Neural cell (in vitro differentiated cells): ENCODE measurements at regions not wholly inside any gene's neighbourhood (a gene's known extent, or its start where the extent isn't known, plus 50 kb on each side); places are given as distances from the start of the nearest gene placed in this dataset.

Experiments used
- H2AFZ ChIP-seq: fragments of 200-600, 300-800 bp; sonication (generic), shearing (Covaris generic); 2 replicates; pipeline ENCODE4 v1.6.0; 2014; ENCODE audit warnings: low read depth, mild to moderate bottlenecking, antibody characterized with exemption, low read length, moderate library complexity
- H3F3A ChIP-seq: fragments of 200-600 bp; shearing (Covaris generic); 2 replicates; pipeline ENCODE4 v1.6.1; 2016; ENCODE audit warnings: mild to moderate bottlenecking, moderate library complexity, mixed read lengths, antibody characterized with exemption, low read length; ENCODE audit not compliant: insufficient read depth, poor library complexity, severe bottlenecking
- H3K27ac ChIP-seq: fragments of 200-600, 300-800 bp; sonication (generic), shearing (Covaris generic); 2 replicates; pipeline ENCODE4 v1.5.1; 2014; ENCODE audit warnings: mild to moderate bottlenecking, low read length, moderate library complexity
- H3K27me3 ChIP-seq: fragments of 300-800, 200-600 bp; sonication (generic), shearing (Covaris generic); 2 replicates; pipeline ENCODE4 v1.6.0; 2014; ENCODE audit warnings: mild to moderate bottlenecking, low read depth, low read length, moderate library complexity; ENCODE audit not compliant: insufficient read depth
- H3K36me3 ChIP-seq: fragments of 300-800, 200-600 bp; sonication (generic), shearing (Covaris generic); 2 replicates; pipeline ENCODE4 v1.5.1; 2014; ENCODE audit warnings: mild to moderate bottlenecking, antibody characterized with exemption, low read length, moderate library complexity; ENCODE audit not compliant: insufficient read depth
- H3K4me2 ChIP-seq: fragments of 300-800, 200-600 bp; sonication (generic), shearing (Covaris generic); 2 replicates; pipeline ENCODE4 v1.6.0; 2014; ENCODE audit warnings: mild to moderate bottlenecking, low read length
- H3K4me3 ChIP-seq: fragments of 300-800, 200-600 bp; sonication (generic), shearing (Covaris generic); 2 replicates; pipeline ENCODE4 v1.5.1; 2014; ENCODE audit warnings: mild to moderate bottlenecking, low read length, moderate library complexity
- H3K79me2 ChIP-seq: fragments of 200-600 bp; shearing (Covaris generic); replicated peaks from 2 replicates; pipeline ENCODE4 v1.6.0; 2014; ENCODE audit warnings: mild to moderate bottlenecking, low read length, moderate library complexity; ENCODE audit not compliant: insufficient read depth
- H3K9ac ChIP-seq: fragments of 300-800, 200-600 bp; sonication (generic), shearing (Covaris generic); 2 replicates; pipeline ENCODE4 v1.6.1; 2016; ENCODE audit warnings: mild to moderate bottlenecking, low read length, mixed read lengths
- H3K9me2 ChIP-seq: fragments of 200-600 bp; shearing (Covaris generic); 2 replicates; pipeline ENCODE4 v1.6.1; 2016; ENCODE audit warnings: mild to moderate bottlenecking, low read length, mixed read lengths; ENCODE audit not compliant: insufficient read depth
- H3K9me3 ChIP-seq: fragments of 200-600, 300-800 bp; sonication (generic), shearing (Covaris generic); 2 replicates; pipeline ENCODE4 v1.6.1; 2016; ENCODE audit warnings: mild to moderate bottlenecking, mixed run types, low read length, moderate library complexity, mixed read lengths
- H4K20me1 ChIP-seq: fragments of 200-600 bp; shearing (Covaris generic); 2 replicates; pipeline ENCODE4 v1.6.1; 2016; ENCODE audit warnings: mild to moderate bottlenecking, mixed run types; ENCODE audit not compliant: insufficient read depth
- CTCF ChIP-seq: fragments of 450-650 bp; IDR thresholded peaks from 2 replicates; pipeline ENCODE4 v1.5.1; 2014; ENCODE audit warnings: antibody characterized with exemption, mild to moderate bottlenecking, moderate library complexity; ENCODE audit not compliant: poor library complexity, severe bottlenecking
- EP300 ChIP-seq: fragments of 450-650 bp; conservative IDR thresholded peaks from 2 replicates; pipeline ENCODE4 v1.6.1; 2014; ENCODE audit warnings: antibody characterized with exemption, mild to moderate bottlenecking, moderate library complexity; ENCODE audit not compliant: poor library complexity, severe bottlenecking
- EZH2 ChIP-seq: fragments of 200-600, 300-800 bp; shearing (Covaris generic), sonication (generic); IDR thresholded peaks from 2 replicates; pipeline ENCODE4 v1.6.1; 2014; ENCODE audit warnings: antibody characterized with exemption, low read length, borderline replicate concordance, mild to moderate bottlenecking; ENCODE audit not compliant: insufficient read depth, poor library complexity, severe bottlenecking
- MXI1 ChIP-seq: fragments of 450-650 bp; conservative IDR thresholded peaks from 2 replicates; pipeline ENCODE4 v1.6.1; 2014; ENCODE audit warnings: antibody characterized with exemption, mild to moderate bottlenecking; ENCODE audit not compliant: poor library complexity, severe bottlenecking
- POLR2AphosphoS5 ChIP-seq: IDR thresholded peaks from 2 replicates; pipeline ENCODE4 v1.6.1; 2012
- RAD21 ChIP-seq: fragments of 450-650 bp; conservative IDR thresholded peaks from 2 replicates; pipeline ENCODE4 v1.6.1; 2014; ENCODE audit warnings: antibody characterized with exemption, mild to moderate bottlenecking, moderate library complexity
- REST ChIP-seq: IDR thresholded peaks from 2 replicates; pipeline ENCODE4 v1.6.1; 2012; ENCODE audit warnings: borderline replicate concordance
- SMC3 ChIP-seq: fragments of 450-650 bp; conservative IDR thresholded peaks from 2 replicates; pipeline ENCODE4 v1.6.1; 2014; ENCODE audit warnings: antibody characterized with exemption, mild to moderate bottlenecking, moderate library complexity; ENCODE audit not compliant: poor library complexity
- TAF1 ChIP-seq: IDR thresholded peaks from 2 replicates; pipeline ENCODE4 v1.6.1; 2012; ENCODE audit warnings: low read depth

GRCh38 chr4:26074712-26075430, 160.9 kb downstream of the SMIM20 start:
- Histone ChIP-seq H3K27ac (no peak overlapping the region), H4K20me1 (no peaks in the 10 kb centered on the region), H3K4me2 (no peak overlapping the region), H3K36me3 (no peaks in the 10 kb centered on the region), H3K9ac (no peak overlapping the region), H3F3A (no peaks in the 10 kb centered on the region), H2AFZ (no peak overlapping the region), H3K9me2 (no peaks in the 10 kb centered on the region), H3K79me2 (no peaks in the 10 kb centered on the region), H3K9me3 (no peaks in the 10 kb centered on the region), H3K4me3 (no peak overlapping the region), H3K27me3 (no peaks in the 10 kb centered on the region)
- TF ChIP-seq REST (no peak), EZH2 (no peak), CTCF (no peak), EP300 (no peak)

GRCh38 chr4:26075583-26075982, 161.6 kb downstream of the SMIM20 start:
- H3K9me3 ChIP-seq = no peaks in the 10 kb centered on the region
- no peak overlapping the region for H3K4me2 ChIP-seq
- H3K9me2 ChIP-seq = no peaks in the 10 kb centered on the region
- H2AFZ ChIP-seq = no peak overlapping the region
- no peak overlapping the region for H3K9ac ChIP-seq
- no peak overlapping the region for H3K27ac ChIP-seq
- H3K27me3 ChIP-seq = no peaks in the 10 kb centered on the region
- no peak for TF ChIP-seq EZH2
- no peak for TF ChIP-seq CTCF
- TF ChIP-seq REST = no peak
- no peak for TF ChIP-seq RAD21
- no peak for TF ChIP-seq TAF1
- no peak for TF ChIP-seq EP300
- no peak for TF ChIP-seq POLR2AphosphoS5
- no peak for TF ChIP-seq MXI1
- TF ChIP-seq SMC3 = no peak
- no peaks in the 10 kb centered on the region for H3K79me2 ChIP-seq
- H4K20me1 ChIP-seq = no peaks in the 10 kb centered on the region
- H3K36me3 ChIP-seq = no peaks in the 10 kb centered on the region
- no peak overlapping the region for H3K4me3 ChIP-seq
- H3F3A ChIP-seq = no peaks in the 10 kb centered on the region
